Activated naive CD8-positive, alpha-beta T cell treated with anti-CD3 and anti-CD28 coated beads, Interleukin-2, amount 10 ng/mL, durations not matched to agents 7 days and 5 days (primary cell): ENCODE measurements at regions not wholly inside any gene's neighbourhood (a gene's known extent, or its start where the extent isn't known, plus 50 kb on each side); places are given as distances from the start of the nearest gene placed in this dataset.

Experiments used
- ATAC-seq: fragments of 150-1000 bp; cut with Tn5 transposase; one replicate; pipeline ENCODE4 v1.10.0; 2021; ENCODE audit warnings: low read depth, moderate library complexity
- POLR2A ChIA-PET: fragments of 350-600 bp; sonication (Branson Sonifier 250); formaldehyde crosslinking; loops from one replicate; lab custom pipeline; 2021; ENCODE audit warnings: antibody characterized with exemption; lab: Charles Lee
- DNase-seq: peaks from one replicate; pipeline ENCODE4 v3.0.0; 2021
- H3K27ac Mint-ChIP-seq: one replicate; pipeline ENCODE4 v1.8.0; 2022; ENCODE audit warnings: mild to moderate bottlenecking, mixed read lengths
- H3K27me3 Mint-ChIP-seq: one replicate; pipeline ENCODE4 v1.8.0; 2022; ENCODE audit warnings: mild to moderate bottlenecking, moderate library complexity, mixed read lengths
- H3K36me3 Mint-ChIP-seq: one replicate; pipeline ENCODE4 v1.8.0; 2021; ENCODE audit warnings: mild to moderate bottlenecking, mixed read lengths
- H3K4me1 Mint-ChIP-seq: one replicate; pipeline ENCODE4 v1.8.0; 2021; ENCODE audit warnings: mixed read lengths
- H3K4me3 Mint-ChIP-seq: one replicate; pipeline ENCODE4 v1.8.0; 2022; ENCODE audit warnings: mild to moderate bottlenecking, moderate library complexity, mixed read lengths
- H3K9me3 Mint-ChIP-seq: one replicate; pipeline ENCODE4 v1.8.0; 2021; ENCODE audit warnings: mixed read lengths

GRCh38 chr4:64893205-64893604, 484.0 kb upstream of the TECRL start:
- Mint-ChIP-seq H3K27me3 (no peaks in the 10 kb centered on the region), H3K4me1 (no peaks in the 10 kb centered on the region), H3K27ac (no peak overlapping the region), H3K4me3 (no peak overlapping the region), H3K9me3 (peaks cover 1% of the 10 kb centered on the region), H3K36me3 (no peaks in the 10 kb centered on the region)
- POLR2A ChIA-PET: no interaction called here
- no peak for DNase-seq
- ATAC-seq: no peak

DNA sequence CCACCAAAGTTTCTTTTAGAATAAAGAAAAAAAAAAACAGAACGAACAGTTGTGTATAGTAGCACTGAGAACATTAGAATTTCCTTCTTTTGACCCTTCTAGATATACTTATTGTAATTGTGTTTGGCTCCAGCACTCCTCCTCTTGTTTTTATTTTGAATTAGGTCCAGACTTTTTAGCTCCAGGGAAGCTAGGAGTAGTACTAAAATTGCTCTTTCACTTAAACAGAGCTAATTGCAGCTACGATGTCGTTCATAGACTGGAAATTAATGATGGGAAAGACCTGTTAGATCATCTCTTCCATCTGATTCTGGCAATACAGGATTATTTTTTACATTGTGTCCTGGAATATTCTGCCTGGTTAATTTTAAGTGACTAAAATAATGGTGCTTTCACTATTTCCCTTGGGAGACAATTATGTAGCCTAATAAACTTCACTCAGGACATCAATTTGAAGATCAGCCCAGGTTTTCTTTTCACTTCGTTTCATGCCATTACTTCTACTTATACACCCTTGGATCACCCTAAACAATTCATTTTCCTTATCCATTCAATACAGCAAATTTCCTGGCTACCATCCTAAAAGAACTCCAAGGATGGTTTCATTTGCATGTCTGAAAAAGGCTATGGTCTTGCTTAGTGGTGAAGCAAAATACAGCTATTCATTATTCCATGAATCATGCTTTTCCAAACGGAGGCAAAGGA, 480.8 kb upstream of the TECRL start:
- POLR2A ChIA-PET: no interaction called here
- no peak overlapping the region for H3K4me3 Mint-ChIP-seq
- no peak for ATAC-seq
- H3K4me1 Mint-ChIP-seq: no peaks in the 10 kb centered on the region
- H3K27me3 Mint-ChIP-seq: no peaks in the 10 kb centered on the region
- H3K9me3 Mint-ChIP-seq: peaks cover 1% of the 10 kb centered on the region
- DNase-seq: no peak
- H3K27ac Mint-ChIP-seq: no peak overlapping the region
- no peaks in the 10 kb centered on the region for H3K36me3 Mint-ChIP-seq

GRCh38 chr4:64883087-64883807, 474.0 kb upstream of the TECRL start:
- ATAC-seq (peak; percentile 52), DNase-seq (no peak)
- Mint-ChIP-seq H3K4me3 (peak overlapping the region; percentile 12), H3K36me3 (no peaks in the 10 kb centered on the region), H3K4me1 (peaks cover 2% of the 10 kb centered on the region), H3K27ac (peak overlapping the region; percentile 31), H3K9me3 (no peaks in the 10 kb centered on the region), H3K27me3 (no peaks in the 10 kb centered on the region)
- POLR2A ChIA-PET: no interaction called here

DNA sequence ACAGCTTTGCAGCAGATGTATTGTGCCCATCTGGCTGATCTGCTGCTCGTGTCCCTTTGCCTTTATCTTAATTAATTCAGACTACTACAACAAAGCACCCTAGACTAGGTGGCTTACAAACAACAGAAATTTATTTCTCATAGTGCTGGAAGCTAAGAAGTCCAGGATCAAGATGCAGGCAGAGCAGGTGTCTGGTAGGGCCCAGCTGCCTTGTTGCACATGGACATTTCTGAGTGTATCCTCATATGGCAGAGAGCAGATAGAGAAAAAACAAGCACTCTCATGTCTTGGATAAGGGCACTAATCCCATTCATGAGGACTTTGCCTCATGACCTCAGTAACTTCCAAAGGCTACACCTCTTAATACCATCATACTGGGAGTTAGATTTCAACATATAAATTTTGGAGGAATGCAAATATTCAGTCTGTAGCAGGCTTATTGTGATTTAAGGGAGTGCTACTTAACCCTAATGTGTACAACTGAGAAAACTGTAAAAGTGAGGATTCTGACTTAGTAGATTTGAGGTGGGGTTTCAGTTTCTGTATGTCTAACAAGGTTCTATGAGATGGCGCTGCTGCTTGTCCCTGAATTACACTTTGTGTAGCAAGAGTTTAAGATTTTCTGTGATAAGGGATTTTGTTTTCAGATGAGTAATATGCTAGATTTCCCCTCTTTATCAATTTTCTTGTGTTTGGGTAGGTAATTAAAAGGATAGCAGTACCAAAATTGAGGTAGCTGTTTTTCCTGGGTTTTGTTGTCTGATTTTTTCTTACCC, 473.2 kb upstream of the TECRL start:
- Mint-ChIP-seq H3K4me3 (peak overlapping the region; percentile 12), H3K4me1 (peaks cover 2% of the 10 kb centered on the region), H3K27me3 (no peaks in the 10 kb centered on the region), H3K27ac (peak overlapping the region; percentile 31), H3K9me3 (no peaks in the 10 kb centered on the region), H3K36me3 (no peaks in the 10 kb centered on the region)
- POLR2A ChIA-PET: no interaction called here
- DNase-seq (no peak), ATAC-seq (peak; percentile 39)

GRCh38 chr4:64880557-64880956, 471.3 kb upstream of the TECRL start:
- peaks cover 1% of the 10 kb centered on the region for H3K9me3 Mint-ChIP-seq
- DNase-seq: no peak
- no peaks in the 10 kb centered on the region for H3K36me3 Mint-ChIP-seq
- POLR2A ChIA-PET: interaction anchor here (0.5 kb wide), 1 partner anchor 19 kb away, joined by 3 read pairs; no protein-coding TSS in a partner anchor
- peaks cover 2% of the 10 kb centered on the region for H3K4me1 Mint-ChIP-seq
- no peak overlapping the region for H3K4me3 Mint-ChIP-seq
- no peak for ATAC-seq
- H3K27me3 Mint-ChIP-seq: no peaks in the 10 kb centered on the region
- H3K27ac Mint-ChIP-seq: no peak overlapping the region

DNA sequence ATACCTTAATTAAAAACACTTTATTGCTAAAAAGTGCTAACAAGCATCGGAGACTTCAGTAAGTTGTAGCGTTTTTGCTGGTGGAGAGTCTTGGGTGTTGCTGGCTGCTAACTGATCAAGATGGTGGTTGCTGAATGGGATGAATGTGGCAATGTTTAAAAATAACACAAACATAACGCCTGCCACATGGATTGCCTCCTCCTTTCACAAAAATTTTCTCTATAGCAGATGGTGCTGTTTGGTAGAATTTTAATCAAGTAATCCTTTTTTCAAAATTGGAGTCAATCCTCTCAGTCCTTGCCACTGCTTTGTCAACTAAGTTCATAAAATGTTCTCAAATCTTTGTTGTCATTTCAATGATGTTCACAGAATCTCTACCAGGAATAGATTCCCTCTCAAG, 466.8 kb upstream of the TECRL start:
- POLR2A ChIA-PET: no interaction called here
- no peak overlapping the region for H3K4me3 Mint-ChIP-seq

DNA sequence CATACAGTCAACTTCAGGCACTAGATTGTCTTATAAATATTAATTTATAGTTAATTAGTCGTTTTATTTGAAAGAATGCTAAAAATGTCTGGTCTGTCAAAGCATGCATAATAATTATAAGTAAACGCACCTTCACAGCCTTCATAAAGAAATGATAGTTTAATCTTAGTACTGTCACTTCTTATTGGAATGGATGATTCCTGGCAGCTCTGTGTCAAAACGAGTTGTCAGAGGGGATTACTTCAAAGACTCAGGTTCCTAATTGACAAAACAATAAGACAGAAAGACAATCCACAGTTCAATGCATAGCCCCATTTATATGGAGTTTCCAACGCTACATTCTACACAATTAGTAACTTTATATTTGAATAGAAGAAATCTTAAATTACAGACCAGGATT, 461.3 kb upstream of the TECRL start:
- ATAC-seq (no peak), DNase-seq (no peak)
- POLR2A ChIA-PET: no interaction called here
- H3K27me3 Mint-ChIP-seq: no peaks in the 10 kb centered on the region
- no peak overlapping the region for H3K27ac Mint-ChIP-seq
- H3K4me3 Mint-ChIP-seq: no peak overlapping the region
- H3K36me3 Mint-ChIP-seq: no peaks in the 10 kb centered on the region
- no peaks in the 10 kb centered on the region for H3K4me1 Mint-ChIP-seq
- H3K9me3 Mint-ChIP-seq: peaks cover 6% of the 10 kb centered on the region

More for the DNA sequence above, 466.8 kb upstream of the TECRL start:
- Mint-ChIP-seq H3K9me3 (peaks cover 4% of the 10 kb centered on the region), H3K27ac (no peak overlapping the region), H3K27me3 (no peaks in the 10 kb centered on the region), H3K4me1 (no peaks in the 10 kb centered on the region), H3K36me3 (no peaks in the 10 kb centered on the region)
- DNase-seq (no peak), ATAC-seq (no peak)

DNA sequence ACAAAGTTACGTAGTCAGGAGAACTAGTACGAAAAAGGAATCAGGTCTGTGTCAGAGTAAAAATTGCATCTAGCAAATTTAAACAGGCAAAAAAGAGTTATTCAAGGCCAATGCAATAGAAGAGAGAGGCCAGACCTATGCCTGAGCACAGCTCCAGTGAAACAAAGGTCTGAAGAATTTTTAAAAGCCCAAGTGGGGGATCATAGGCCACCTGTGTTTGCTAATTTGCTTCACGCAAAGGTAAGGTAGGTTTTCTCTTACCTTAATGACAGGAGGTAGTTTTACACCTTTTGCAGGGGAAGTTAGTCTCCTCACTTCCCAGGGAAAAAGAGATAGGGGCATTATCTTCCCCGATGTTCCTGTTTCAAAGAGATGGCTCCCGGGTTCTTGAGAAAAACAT, 448.6 kb upstream of the TECRL start:
- peaks cover 1% of the 10 kb centered on the region for H3K9me3 Mint-ChIP-seq
- H3K27ac Mint-ChIP-seq: no peak overlapping the region
- no peak for DNase-seq
- no peaks in the 10 kb centered on the region for H3K27me3 Mint-ChIP-seq
- H3K36me3 Mint-ChIP-seq: no peaks in the 10 kb centered on the region
- POLR2A ChIA-PET: no interaction called here
- no peaks in the 10 kb centered on the region for H3K4me1 Mint-ChIP-seq
- H3K4me3 Mint-ChIP-seq: no peak overlapping the region
- ATAC-seq: no peak

DNA sequence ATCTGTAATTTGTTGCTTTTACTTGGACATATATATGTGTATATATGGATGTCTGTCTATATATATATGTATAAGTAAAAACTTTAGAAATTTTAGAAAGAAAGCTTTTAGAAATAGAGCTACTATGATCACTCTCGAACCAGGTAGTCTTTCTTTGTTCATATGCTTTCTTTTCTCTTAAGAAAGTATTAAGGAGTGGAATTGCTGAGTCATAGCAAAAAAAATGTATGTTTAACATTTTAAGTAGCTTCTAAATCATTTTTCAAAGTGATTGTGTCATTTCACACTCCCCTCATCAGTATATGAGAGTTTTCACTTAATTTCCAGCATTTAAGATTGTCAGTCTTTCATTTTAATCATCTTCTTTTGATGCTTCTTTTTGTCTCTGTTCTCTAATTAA, 447.9 kb upstream of the TECRL start:
- ATAC-seq: no peak
- Mint-ChIP-seq H3K4me3 (no peak overlapping the region), H3K27ac (no peak overlapping the region), H3K4me1 (no peaks in the 10 kb centered on the region), H3K9me3 (peaks cover 4% of the 10 kb centered on the region), H3K36me3 (no peaks in the 10 kb centered on the region), H3K27me3 (no peaks in the 10 kb centered on the region)
- POLR2A ChIA-PET: no interaction called here
- DNase-seq: no peak

DNA sequence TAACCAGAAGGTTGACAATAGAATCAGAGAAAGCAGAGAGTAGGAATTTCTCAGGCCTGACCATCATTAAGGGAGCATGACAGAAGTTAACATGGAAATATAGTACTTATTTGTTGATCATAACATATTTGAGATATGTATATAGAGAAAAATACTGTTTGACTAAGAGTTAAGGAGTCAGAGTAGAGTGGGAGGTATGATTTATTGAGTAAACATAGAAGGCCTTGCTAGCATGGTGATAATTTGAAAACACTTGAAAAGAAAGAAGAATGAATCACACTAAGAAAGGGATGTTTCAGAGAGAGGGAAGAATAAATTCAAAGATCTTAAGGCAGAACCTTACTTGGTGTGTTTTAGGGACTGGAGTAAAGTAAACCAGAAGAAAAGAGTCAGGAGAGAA, 437.2 kb upstream of the TECRL start:
- Mint-ChIP-seq H3K9me3 (no peaks in the 10 kb centered on the region), H3K4me1 (no peaks in the 10 kb centered on the region), H3K27me3 (no peaks in the 10 kb centered on the region), H3K4me3 (no peak overlapping the region), H3K36me3 (no peaks in the 10 kb centered on the region), H3K27ac (no peak overlapping the region)
- DNase-seq (no peak), ATAC-seq (no peak)
- POLR2A ChIA-PET: no interaction called here

- ATAC-seq (no peak), DNase-seq (no peak)
- H3K36me3 Mint-ChIP-seq: no peaks in the 10 kb centered on the region
- H3K4me3 Mint-ChIP-seq: no peak overlapping the region
- H3K27ac Mint-ChIP-seq: no peak overlapping the region
- H3K9me3 Mint-ChIP-seq: no peaks in the 10 kb centered on the region
- no peaks in the 10 kb centered on the region for H3K27me3 Mint-ChIP-seq
- H3K4me1 Mint-ChIP-seq: no peaks in the 10 kb centered on the region
- POLR2A ChIA-PET: no interaction called here
Observed at GRCh38 chr4:64829749-64830148, 420.5 kb upstream of the TECRL start.

DNA sequence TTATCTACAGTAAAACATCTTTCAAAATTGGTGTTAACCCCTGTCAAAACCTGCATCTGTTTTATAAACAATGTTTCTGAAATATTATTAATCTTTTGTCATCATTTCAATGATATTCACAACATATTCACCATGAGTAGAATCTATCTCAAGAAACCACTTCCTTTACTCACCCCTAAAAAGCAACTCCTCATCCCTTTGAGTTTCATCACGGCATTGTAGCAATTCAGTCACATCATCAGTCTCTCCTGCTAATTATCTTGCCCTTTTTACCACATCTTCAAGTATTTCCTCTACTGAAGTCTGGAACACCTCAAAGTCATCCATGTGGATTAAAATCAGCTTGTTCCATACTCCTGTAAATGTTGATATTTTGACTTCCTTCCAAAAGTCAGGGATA, 415.3 kb upstream of the TECRL start:
- ATAC-seq (no peak), DNase-seq (no peak)
- Mint-ChIP-seq H3K9me3 (no peaks in the 10 kb centered on the region), H3K36me3 (no peaks in the 10 kb centered on the region), H3K27me3 (no peaks in the 10 kb centered on the region), H3K4me3 (no peak overlapping the region), H3K4me1 (no peaks in the 10 kb centered on the region), H3K27ac (no peak overlapping the region)
- POLR2A ChIA-PET: no interaction called here

- DNase-seq (no peak), ATAC-seq (no peak)
- Mint-ChIP-seq H3K4me3 (no peak overlapping the region), H3K9me3 (no peaks in the 10 kb centered on the region), H3K36me3 (no peaks in the 10 kb centered on the region), H3K27me3 (no peaks in the 10 kb centered on the region), H3K27ac (no peak overlapping the region), H3K4me1 (no peaks in the 10 kb centered on the region)
- POLR2A ChIA-PET: no interaction called here
Observed at GRCh38 chr4:64822405-64822804, 413.2 kb upstream of the TECRL start.
